Heart left ventricle (tissue), 13 donors: ENCODE measurements at regions not wholly inside any gene's neighbourhood (a gene's known extent, or its start where the extent isn't known, plus 50 kb on each side); places are given as distances from the start of the nearest gene placed in this dataset.
"Not testable (repeated sequence)": the region's sequence is repeated elsewhere in the genome, so short reads cannot be mapped to it uniquely, and the experiment has no call there.

Source experiments
- CTCF ChIP-seq, 12 donors: fragments of 200-600 bp; sonication (generic) in 4 of 12; IDR thresholded peaks; one replicate each; pipeline versions ENCODE4 v1.5.0 to v1.8.0; 2018 to 2022; ENCODE audit warnings: antibody characterized with exemption in 12 of 12, mild to moderate bottlenecking in 5 of 12
- POLR2A ChIP-seq, 2 donors: fragments of 450-650 bp; IDR thresholded peaks; one replicate each; pipeline ENCODE4 v1.6.1; 2017; ENCODE audit warnings: antibody characterized with exemption in 2 of 2, mild to moderate bottlenecking in 2 of 2, moderate library complexity in 2 of 2
- donor health status: ischemic (EF 13 %, LVEDD 7.1; RV severe dilation, severe dysfunction).
- donor health status: DM: no; HTN: yes; CAD: no.
- donor health status: DM: no; HTN: no; CAD: no.
- donor health status: ischemic (EF 25% LVEDD 6.9; RV normal size, moderate dysfunction).
- donor health status: ischemic (EF 25% LVEDD 5.7; RV mildly dilated, moderate dysfunction).
- donor health status: ischemic (EF 35%, LVEDD 5.7; RV mildly dilated, moderate dysfunction).
- donor health status: nonischemic (EF 11% LVEDD 7.7; RV severe dilation, severe dysfunction).
- donor health status: DM: yes; HTN: yes; CAD: no.
- donor health status: PGD.
- donor health status: ischemic (EF 29% LVEDD 5.4; RV normal size, mild dysfunction).
- donor health status: nonischemic (EF 23%, LVEDD 6.1; RV moderate dilation, normal function).

GRCh38 chr6:26745964-26746363, 86.4 kb upstream of the ZNF322 start:
- TF ChIP-seq CTCF, POLR2A (IDR thresholded peaks at IDR 0.05): not testable (repeated sequence)
